ENCODE measurements at regions not wholly inside any gene's neighbourhood (a gene's known extent, or its start where the extent isn't known, plus 50 kb on each side); places are given as distances from the start of the nearest gene placed in this dataset.
A peak's percentile ranks its signal among the peaks of the same experiment; 100 is the strongest.

- H3K4me3 ChIP-seq (ENCODE audit: low read length): no peak overlapping the region
- no peak for DNase-seq (ENCODE audit: low read depth)
- no peak for TF ChIP-seq CTCF (conservative IDR thresholded peaks at IDR 0.05; ENCODE audit: low read depth, low read length)
Observed at GRCh38 chr9:23467276-23467675, 358.8 kb downstream of the ELAVL2 start.

- no peak for DNase-seq (ENCODE audit: low read depth)
- no peak overlapping the region for H3K4me3 ChIP-seq (ENCODE audit: low read length)
- no peak for TF ChIP-seq CTCF (conservative IDR thresholded peaks at IDR 0.05; ENCODE audit: low read depth, low read length)
Observed at GRCh38 chr9:23477908-23478307, 348.1 kb downstream of the ELAVL2 start.

- no peak overlapping the region for H3K4me3 ChIP-seq (ENCODE audit: low read length)
- DNase-seq (ENCODE audit: low read depth): no peak
- no peak for TF ChIP-seq CTCF (conservative IDR thresholded peaks at IDR 0.05; ENCODE audit: low read depth, low read length)
Observed at GRCh38 chr9:23483566-23483965, 342.5 kb downstream of the ELAVL2 start.

GRCh38 chr9:23492126-23493002, 333.7 kb downstream of the ELAVL2 start:
- no peak overlapping the region for H3K4me3 ChIP-seq (ENCODE audit: low read length)
- TF ChIP-seq CTCF (conservative IDR thresholded peaks at IDR 0.05; ENCODE audit: low read depth, low read length): peak; percentile 79
- DNase-seq (ENCODE audit: low read depth): peak; percentile 42

- TF ChIP-seq CTCF (conservative IDR thresholded peaks at IDR 0.05; ENCODE audit: low read depth, low read length): no peak
- DNase-seq (ENCODE audit: low read depth): no peak
- no peak overlapping the region for H3K4me3 ChIP-seq (ENCODE audit: low read length)
Observed at GRCh38 chr9:23493219-23493618, 332.8 kb downstream of the ELAVL2 start.

GRCh38 chr9:23496489-23497136, 329.4 kb downstream of the ELAVL2 start:
- no peak overlapping the region for H3K4me3 ChIP-seq (ENCODE audit: low read length)
- no peak for TF ChIP-seq CTCF (conservative IDR thresholded peaks at IDR 0.05; ENCODE audit: low read depth, low read length)
- DNase-seq (ENCODE audit: low read depth): no peak

- DNase-seq (ENCODE audit: low read depth): no peak
Observed at GRCh38 chr9:23497137-23497504, 328.9 kb downstream of the ELAVL2 start.

More at GRCh38 chr9:23497137-23497504, 328.9 kb downstream of the ELAVL2 start:
- no peak for TF ChIP-seq CTCF (conservative IDR thresholded peaks at IDR 0.05; ENCODE audit: low read depth, low read length)
- H3K4me3 ChIP-seq (ENCODE audit: low read length): no peak overlapping the region

All from retinal pigment epithelial cell (primary cell).